ENCODE measurements at regions not wholly inside any gene's neighbourhood (a gene's known extent, or its start where the extent isn't known, plus 50 kb on each side); places are given as distances from the start of the nearest gene placed in this dataset.

DNA sequence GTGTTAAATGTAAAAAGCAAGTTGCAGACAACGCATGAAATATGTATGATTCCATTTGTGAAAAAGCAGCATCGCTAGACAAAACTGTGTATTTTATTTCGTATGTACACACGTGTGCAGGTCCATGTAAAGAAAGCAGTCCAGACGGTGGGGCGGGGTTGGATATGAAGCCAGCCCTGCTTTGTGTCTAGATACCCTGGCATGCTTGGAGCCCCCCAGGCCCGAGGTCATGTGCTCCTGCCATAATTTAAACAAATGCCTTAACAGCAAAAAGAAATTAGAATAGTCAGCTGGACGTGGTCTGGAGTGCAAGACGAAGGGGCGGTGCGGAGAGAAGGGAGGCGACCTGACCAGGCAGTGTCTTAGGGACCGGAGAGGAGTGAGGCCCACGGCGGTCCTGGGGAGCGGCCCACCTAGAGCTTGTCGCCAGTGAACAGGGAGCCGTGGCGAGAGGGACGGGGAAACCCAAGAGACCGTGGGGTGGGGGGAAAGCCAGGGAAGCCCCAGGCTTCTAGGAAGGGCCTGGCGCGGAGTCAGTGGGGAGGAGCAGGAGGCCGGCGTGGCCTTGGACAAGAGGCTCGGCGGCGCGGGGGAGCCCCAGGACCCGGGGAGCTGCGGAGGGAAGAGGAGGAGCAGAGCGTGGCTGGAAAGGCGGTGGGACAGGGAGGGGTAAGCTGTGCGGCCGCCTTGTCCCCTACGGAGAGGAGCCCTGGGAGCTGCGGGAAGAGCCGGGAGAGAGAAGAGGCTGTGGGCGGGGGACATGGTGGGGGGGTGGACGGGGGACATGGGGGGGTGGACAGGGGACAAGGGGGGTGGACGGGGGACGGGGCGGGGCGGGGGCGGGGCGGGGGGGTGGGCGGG lies 118.5 kb upstream of the C14orf180 start:
- H3K4me3 ChIP-seq (replicated peaks in 1 of 4; ENCODE audit: control extremely low read depth in 1 of 4, insufficient read depth in 1 of 4, low read depth in 3 of 4, low read length in 4 of 4), result no peak overlapping the region
- no peak overlapping the region for H3K27ac ChIP-seq (ENCODE audit: insufficient read depth, low read length)
- H3K36me3 ChIP-seq (ENCODE audit: control insufficient read depth, insufficient read depth, low read length), result no peaks in the 10 kb centered on the region
- H4K20me1 ChIP-seq (ENCODE audit: control insufficient read depth, extremely low read depth, insufficient read depth, low read length), result no peaks in the 10 kb centered on the region
- no peak overlapping the region for H3K4me2 ChIP-seq (ENCODE audit: extremely low read depth, insufficient read depth, low read length)
- H3K27me3 ChIP-seq (ENCODE audit: control insufficient read depth, insufficient read depth, low read length), result no peaks in the 10 kb centered on the region
- no peaks in the 10 kb centered on the region for H3K9me3 ChIP-seq (ENCODE audit: control insufficient read depth, insufficient read depth, low read depth, low read length)
- H3K9ac ChIP-seq (ENCODE audit: insufficient read depth, low read length), result no peak overlapping the region
- DNase-seq (ENCODE audit: low read depth in 2 of 2), result no peak
- TF ChIP-seq, protein P1, sequence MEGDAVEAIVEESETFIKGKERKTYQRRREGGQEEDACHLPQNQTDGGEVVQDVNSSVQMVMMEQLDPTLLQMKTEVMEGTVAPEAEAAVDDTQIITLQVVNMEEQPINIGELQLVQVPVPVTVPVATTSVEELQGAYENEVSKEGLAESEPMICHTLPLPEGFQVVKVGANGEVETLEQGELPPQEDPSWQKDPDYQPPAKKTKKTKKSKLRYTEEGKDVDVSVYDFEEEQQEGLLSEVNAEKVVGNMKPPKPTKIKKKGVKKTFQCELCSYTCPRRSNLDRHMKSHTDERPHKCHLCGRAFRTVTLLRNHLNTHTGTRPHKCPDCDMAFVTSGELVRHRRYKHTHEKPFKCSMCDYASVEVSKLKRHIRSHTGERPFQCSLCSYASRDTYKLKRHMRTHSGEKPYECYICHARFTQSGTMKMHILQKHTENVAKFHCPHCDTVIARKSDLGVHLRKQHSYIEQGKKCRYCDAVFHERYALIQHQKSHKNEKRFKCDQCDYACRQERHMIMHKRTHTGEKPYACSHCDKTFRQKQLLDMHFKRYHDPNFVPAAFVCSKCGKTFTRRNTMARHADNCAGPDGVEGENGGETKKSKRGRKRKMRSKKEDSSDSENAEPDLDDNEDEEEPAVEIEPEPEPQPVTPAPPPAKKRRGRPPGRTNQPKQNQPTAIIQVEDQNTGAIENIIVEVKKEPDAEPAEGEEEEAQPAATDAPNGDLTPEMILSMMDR (conservative IDR thresholded peaks at IDR 0.05 in 1 of 2, IDR thresholded peaks at IDR 0.05 in 1 of 2; ENCODE audit: low read depth in 1 of 2, low read length in 2 of 2), result no peak
- TF ChIP-seq EZH2 (IDR thresholded peaks at IDR 0.05; ENCODE audit: low read length, missing control alignments), result no peak
- H2AFZ ChIP-seq (ENCODE audit: low read length), result no peak overlapping the region
- H3K4me1 ChIP-seq (ENCODE audit: control insufficient read depth, extremely low read depth, insufficient read depth, low read length), result no peaks in the 10 kb centered on the region
- H3K79me2 ChIP-seq (ENCODE audit: control insufficient read depth, insufficient read depth, low read length), result no peaks in the 10 kb centered on the region

DNA sequence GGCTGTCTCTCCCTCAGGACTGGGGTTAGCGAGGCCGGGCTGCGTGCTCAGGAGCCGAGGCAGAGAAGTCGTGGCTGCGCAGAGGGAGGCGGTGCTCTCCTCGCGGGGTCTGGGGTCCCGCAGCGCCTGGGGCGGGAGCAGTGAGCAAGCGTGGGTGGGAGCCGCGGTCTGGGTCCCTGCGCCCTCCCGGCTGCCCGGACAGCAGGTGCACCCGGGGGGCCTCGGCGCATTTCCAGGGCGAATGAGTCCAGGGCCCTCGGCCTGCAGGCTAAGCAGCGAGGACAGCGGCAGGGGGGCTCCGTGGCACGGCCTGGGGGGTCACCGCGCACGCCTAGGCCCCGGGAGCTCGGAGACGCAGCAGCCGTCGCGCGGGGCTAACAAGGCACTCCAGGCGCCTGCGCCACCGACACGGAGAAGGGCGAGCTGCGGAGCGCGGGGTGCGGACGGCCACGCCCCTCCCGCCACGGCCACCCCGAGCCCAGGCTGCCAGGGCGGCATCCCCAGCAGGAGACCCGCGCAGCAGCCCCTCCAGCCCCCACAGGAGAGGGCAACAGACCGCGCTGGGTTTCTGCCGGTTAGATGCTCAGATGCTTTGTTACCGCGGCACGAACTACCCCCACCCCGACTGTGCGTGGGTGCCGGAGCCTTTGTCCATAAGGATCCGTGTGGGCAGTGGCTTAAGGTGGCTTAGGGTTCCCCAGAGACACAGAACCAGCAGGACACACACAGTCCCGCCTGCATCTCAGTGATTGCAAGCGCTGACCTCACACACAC lies 117.7 kb upstream of the C14orf180 start:
- Histone ChIP-seq H3K79me2 (ENCODE audit: control insufficient read depth, insufficient read depth, low read length) (no peaks in the 10 kb centered on the region), H3K4me2 (ENCODE audit: extremely low read depth, insufficient read depth, low read length) (no peak overlapping the region), H3K27ac (ENCODE audit: insufficient read depth, low read length) (no peak overlapping the region), H3K36me3 (ENCODE audit: control insufficient read depth, insufficient read depth, low read length) (no peaks in the 10 kb centered on the region), H3K27me3 (ENCODE audit: control insufficient read depth, insufficient read depth, low read length) (no peaks in the 10 kb centered on the region), H3K9ac (ENCODE audit: insufficient read depth, low read length) (no peak overlapping the region), H3K9me3 (ENCODE audit: control insufficient read depth, insufficient read depth, low read depth, low read length) (no peaks in the 10 kb centered on the region), H3K4me1 (ENCODE audit: control insufficient read depth, extremely low read depth, insufficient read depth, low read length) (no peaks in the 10 kb centered on the region), H3K4me3 (replicated peaks in 1 of 4; ENCODE audit: control extremely low read depth in 1 of 4, insufficient read depth in 1 of 4, low read depth in 3 of 4, low read length in 4 of 4) (no peak overlapping the region), H4K20me1 (ENCODE audit: control insufficient read depth, extremely low read depth, insufficient read depth, low read length) (no peaks in the 10 kb centered on the region), H2AFZ (ENCODE audit: low read length) (no peak overlapping the region)
- TF ChIP-seq, protein P1 (conservative IDR thresholded peaks at IDR 0.05 in 1 of 2, IDR thresholded peaks at IDR 0.05 in 1 of 2; ENCODE audit: low read depth in 1 of 2, low read length in 2 of 2), result no peak
- no peak for TF ChIP-seq EZH2 (IDR thresholded peaks at IDR 0.05; ENCODE audit: low read length, missing control alignments)
- DNase-seq (ENCODE audit: low read depth in 2 of 2), result no peak
